ENCODE measurements at regions not wholly inside any gene's neighbourhood (a gene's known extent, or its start where the extent isn't known, plus 50 kb on each side); places are given as distances from the start of the nearest gene placed in this dataset.
"Not testable (repeated sequence)": the region's sequence is repeated elsewhere in the genome, so short reads cannot be mapped to it uniquely, and the experiment has no call there.

DNA sequence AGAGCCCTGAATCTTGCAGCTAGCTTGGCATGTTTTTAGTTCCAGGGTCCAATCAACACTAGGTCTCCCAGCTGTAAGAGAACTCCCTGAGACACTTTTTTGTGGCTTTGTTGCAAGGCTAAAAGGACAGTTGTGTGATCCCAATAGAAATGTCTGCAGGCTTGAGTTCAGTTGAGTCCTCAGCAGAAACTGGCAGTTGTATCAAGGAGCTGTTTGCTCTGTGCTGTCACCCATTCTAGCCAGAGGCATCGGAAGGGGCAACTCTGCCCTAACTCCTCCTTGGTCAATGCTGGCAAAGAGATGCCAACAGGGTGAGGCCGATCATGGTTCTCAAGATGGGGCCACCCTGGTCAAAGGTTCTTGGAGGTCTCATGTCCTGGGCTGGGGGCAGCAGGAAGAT, 224.1 kb downstream of the BUB3 start:
- DNase-seq = no peak

DNA sequence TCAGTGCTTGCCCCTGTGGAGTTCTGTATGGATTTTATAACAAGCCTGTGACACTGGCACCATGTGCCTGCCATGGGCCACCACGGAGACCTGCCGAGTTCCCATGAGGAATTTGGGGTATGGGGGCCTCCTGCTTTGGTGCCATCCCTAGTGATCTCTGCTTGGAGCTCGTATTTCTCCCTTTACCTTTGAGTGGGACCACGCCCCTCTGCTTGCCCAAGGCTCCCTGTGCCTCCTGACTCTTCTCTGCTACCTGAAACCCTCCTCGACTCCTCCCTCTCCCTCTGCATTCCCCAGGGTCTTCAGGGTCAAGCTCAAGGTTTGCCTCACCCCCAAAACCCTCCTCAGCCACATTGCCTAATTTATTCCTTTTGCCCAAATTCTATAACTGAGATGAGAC, 225.0 kb downstream of the BUB3 start:
- DNase-seq = no peak

DNA sequence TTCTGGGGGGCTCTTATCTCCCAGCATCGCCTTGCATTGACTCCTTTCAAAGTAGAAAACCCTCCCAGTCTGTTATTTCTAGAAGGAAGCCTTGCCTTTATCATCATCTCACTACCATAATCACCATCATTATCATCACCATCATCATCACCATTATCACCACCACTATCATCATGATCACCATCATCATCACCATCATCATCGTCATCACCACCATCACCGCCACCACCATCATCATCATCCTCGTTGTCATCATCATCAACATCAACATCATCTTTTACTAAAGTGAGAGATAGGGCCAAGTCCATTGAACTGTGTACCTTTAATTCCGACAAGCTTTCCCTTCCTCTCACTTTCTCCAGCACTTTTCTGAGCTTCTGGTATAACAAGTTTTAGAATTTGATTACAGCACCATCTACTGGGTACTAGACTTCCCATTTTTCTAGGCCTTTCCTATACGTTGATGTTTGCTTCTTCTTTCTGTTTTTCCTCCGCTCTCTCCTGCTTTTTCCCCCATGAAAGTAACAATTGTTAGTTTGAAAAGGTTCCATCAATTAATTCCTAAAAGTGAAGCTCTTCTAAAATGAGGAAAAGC, 226.4 kb downstream of the BUB3 start:
- no peak for DNase-seq

DNA sequence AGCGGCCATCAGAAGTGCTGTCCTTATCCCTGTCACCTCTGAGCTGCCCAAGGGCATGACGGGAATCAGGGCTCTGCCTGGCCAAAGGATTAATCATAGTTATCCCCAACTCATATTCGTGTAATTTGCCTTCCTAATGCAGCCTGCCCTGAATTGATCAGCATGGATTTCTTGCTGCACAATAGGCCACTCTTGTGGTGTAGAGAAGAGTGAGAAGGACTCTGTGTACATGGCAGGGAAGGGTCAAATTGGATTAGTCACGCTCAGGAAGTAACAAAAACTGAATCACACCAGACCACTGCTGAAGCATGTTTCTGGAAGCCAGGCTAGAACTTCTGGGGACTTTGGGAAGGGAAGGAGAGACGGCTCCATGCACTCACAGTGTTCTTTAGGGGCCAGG, 227.0 kb downstream of the BUB3 start:
- no peak for DNase-seq

DNA sequence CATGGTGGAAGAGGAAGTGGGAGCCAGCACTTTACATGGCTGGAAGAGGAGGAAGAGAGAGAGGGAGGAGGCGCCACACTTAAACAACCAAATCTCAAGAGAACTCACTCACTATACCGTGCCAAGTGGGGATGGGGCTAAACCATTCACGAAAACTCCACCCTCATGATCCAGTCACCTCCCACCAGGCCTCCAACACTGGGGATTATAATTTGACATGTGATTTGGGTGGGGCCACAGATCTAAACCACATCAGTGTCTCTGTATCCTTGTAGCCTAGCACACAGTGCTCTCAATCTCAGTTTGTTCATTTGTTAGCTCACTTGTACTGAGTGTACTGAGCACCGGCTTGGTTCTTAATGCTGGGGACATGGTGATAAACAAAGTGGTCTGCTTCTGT, 228.3 kb downstream of the BUB3 start:
- no peak for DNase-seq

DNA sequence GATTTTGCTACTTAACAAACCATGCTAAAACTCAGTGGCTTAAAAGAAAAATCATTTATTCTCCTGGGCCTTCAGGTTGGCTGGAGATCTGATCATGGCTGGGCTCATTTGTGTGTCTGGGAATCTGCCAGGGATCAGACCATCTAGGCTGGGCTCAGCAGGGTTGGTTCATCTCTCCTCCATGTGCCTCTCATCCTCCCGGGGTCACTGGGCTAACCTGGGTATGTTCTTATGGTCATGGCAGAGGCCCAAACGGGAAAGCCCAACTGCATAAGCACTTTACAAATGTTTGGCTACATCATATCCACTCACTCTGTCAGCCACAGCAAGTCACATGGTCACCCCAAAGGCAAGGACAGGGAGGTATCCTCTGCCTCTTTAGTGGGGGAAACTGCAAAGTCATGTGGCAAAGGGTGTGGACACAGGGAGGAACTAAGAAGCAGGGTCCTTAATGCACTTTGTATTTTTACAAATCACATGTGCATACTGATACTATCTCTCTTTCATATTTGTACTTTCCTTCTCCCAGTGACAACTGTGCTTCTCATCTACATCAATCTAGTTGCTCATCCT, 231.4 kb downstream of the BUB3 start:
- no peak for DNase-seq

DNA sequence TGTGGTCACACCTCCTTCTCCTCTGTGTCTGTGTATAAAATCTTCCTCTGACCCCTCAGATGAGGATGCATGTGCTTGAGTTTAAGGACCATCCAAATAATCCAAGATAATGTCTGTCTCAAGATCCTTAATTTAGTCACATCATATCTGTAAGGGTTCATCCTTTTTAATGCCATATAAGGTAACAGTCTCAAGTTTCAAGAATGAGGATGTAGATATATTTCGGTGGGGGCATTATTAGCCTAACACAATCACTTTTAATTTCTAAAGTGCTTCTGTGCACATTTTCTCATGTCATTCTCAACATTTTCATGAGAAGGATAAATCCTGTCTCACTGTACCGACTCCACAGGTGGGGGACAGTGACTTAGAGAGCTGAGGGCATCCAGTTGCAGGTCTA, 235.3 kb downstream of the BUB3 start:
- DNase-seq = no peak

DNA sequence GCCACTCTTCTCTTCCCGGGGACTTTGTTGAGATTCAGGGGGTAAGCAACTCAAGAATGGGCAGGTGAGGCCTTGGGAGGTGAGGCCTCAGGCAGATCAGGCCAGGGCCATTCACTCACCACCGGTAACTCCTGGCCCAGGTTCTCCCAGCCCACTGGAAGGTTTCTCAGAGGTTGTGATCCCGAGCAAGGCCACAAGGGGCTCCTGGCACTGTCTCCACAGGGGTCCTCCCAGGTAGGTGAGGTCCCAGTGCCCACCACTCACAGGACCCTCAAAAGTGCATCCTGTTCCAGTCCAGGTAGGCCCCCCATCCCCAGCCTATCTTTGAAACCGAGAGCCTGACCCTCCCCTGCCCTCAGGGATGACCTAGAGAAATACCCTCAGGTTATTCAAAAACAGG, 236.1 kb downstream of the BUB3 start:
- DNase-seq = no peak

DNA sequence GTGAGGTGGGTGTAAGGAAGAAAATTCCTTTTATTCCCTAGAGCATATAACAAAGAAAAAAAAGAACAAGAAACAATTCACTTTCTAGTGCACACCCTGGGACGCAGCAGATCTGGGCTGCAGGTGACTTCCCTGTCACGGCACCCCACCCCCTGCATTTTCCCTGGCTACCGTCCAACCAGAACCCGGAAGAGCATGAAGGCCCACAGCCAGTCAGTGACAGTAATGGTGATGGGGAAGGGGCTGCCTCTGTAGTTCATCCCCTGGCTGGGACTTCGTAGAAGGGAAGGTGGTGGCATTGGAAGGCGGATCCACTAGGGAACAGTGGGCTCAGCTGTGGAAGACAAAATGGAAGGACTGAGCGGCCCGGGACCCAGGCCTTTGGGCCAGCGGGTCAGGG, 236.7 kb downstream of the BUB3 start:
- no peak for DNase-seq

DNA sequence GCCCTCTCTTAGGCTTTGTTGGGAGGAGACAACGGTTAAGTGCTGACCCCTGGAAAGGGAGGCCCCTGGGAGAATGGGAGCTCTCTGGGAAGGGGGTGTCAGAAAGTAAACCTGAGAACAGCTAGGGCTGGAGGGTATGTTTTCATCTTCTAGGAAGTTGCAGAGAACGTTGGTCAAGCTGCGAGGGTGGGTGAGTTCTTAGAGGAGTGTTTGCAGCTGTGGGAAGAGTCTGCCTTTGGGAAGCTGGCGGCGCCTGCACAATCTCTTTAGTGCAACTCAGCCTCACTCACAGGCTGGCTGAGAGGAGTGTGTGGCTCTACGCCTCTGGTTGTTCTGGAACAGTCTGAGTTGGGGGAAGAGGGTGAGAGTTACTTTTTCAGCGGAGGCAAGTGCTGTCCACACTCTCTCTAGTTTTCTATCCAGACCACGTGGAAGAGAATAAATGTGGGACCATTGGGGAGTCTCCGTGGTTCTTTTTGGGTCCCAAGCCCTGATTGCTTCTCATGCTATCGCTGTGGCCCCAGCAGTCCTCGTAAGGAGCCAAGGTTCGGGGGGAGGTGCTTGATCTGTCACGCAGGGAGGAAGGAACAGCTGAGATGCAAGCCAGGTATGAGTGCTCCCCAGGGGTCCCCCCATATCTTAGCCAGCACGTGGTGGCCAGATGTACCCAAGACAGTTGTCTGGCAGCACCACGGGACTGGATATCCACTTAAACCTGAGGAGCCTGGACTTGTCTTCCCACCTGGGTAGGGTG, 237.2 kb downstream of the BUB3 start:
- no peak for DNase-seq

DNA sequence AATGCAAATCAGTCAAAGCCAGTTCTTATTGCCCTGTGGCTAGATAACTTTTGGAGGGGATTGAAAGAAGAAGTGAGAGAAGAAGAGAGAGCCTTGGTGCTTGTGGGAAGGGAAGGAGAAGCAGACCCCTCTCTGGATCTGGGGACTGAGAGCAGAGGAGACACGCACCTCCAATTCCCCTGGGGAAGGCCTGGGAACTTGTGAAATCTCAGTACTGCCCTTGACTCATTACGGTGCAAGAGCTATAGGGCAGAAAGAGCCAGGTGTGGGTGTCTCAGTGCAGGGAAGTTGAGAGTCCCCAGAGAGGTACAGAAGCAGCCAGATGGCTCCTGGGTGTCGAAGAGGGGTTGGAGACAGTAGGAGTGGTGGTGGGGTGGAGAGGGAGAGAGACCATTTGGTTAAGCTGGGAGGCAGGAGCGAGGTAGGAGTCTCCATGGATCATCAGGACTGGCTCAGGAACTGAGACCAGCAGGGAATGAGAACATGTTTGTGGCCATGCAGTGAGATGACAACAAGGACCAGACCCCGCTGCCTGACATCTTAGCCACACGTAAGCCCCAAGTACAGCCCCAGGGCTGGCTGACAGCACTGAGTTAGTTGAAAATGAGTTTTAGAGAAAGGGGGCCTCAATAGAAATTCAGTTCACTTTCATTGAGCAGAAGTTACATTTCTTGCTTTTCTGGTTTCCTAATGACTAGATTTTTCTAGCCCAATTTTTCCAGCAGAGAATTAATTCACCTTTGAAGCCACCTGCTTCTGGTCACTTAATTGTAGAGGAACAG, 238.2 kb downstream of the BUB3 start:
- no peak for DNase-seq

DNA sequence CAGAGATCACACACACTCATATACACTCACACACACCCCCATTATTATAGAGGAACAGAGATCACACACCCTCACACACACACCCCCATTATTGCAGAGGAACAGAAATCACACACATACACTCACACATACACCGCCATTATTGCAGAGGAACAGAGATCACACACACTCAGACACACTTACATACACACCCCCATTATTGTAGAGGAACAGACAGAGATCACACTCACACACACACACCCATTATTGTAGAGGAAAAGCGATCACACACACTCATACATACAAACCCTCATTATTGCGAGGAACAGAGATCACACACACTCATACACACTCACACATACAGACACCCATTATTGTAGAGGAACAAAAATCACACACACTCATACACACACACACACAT, 239.0 kb downstream of the BUB3 start:
- no peak for DNase-seq

DNA sequence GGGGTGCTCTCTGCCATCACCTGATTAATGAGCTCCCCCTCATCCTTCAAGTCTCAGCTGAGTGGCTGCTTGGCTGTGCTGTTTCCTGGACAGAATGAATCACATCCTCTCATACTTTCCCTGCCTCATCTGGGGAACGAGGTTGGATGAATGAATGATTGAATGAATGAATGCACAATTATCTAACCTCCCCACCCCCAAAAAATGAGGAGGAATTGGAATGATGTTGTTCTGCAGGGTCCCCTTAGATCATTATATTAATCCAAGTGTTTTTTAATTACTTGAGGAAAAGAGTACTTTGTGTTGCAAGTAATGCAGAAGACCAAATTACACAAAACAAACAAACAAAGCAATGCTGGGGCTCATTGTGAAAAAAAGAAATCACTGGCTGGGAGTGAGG, 240.2 kb downstream of the BUB3 start:
- no peak for DNase-seq

DNA sequence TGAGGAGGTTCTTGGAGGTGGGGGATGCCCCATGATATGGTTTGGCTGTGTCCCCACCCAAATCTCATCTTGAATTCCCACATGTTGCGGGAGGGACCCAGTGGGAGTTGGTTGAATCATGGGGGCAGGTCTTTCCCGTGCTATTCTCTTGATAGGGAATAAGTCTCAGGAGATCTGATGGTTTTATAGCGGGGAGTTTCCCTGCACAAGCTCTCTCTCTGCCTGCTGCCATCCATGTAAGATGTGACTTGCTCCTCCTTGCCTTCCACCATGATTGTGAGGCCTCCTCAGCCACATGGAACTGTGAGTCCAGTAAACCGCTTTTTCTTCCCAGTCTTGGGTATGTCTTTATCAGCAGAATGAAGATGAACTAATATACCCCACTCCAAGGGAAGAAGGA, 241.0 kb downstream of the BUB3 start:
- not testable (repeated sequence) for DNase-seq

DNA sequence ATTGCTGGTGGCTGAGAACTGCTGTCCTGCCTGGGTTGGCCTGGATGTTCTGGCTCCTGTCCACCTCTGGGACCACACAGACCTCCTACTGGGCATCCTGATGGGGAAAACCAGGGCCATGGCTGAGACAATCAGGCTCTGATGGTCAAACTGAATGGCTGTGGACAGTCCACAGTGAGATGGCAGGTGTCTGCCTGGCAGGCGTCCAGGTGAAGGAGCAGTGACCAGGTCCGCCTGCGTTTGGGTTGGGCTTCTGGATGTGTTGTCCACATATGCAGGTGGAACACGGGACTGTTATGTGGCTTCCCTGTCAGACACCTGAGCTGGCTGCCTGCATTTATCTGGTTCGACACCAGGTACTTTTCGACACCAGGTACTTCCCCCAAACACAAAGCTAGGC, 241.7 kb downstream of the BUB3 start:
- no peak for DNase-seq

DNA sequence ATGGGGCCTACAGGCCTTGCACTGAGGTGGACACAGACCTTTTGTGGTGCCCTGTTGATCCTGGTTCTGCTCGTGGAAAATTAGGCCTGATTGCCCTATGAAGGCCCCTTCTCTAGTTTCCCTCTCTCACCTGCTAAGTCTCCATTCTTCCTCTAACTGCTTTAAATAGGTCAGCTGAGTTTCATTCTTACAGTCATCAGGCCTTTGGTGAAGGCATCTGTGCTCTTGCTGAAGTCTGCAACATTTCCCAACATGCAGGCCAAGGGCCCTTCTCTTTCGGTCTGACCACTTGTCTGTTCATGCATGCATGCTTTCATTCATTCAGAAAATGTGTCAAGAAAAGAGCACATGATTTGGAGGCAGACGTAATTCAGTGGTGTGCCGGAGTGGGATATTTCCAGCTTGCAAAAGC, 244.0 kb downstream of the BUB3 start:
- no peak for DNase-seq

DNA sequence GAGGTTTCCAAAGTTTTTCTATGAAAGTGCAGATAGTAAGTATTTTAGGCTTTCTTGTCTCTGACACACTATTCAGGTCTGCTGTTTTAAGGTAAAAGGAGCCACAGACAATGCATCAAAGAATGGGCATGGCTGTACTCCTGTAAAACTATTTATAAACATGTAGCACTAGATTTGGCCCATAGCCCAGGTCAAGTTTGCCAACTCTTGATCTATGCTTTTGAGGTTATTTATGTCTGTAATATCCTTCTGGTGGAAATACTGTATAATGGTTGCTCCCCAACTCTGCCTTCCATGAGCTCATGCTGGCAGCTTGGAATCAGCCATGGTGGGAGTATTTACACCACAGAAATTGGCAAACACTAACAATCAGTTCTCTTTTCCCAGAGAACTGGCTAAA, 244.6 kb downstream of the BUB3 start:
- no peak for DNase-seq

DNA sequence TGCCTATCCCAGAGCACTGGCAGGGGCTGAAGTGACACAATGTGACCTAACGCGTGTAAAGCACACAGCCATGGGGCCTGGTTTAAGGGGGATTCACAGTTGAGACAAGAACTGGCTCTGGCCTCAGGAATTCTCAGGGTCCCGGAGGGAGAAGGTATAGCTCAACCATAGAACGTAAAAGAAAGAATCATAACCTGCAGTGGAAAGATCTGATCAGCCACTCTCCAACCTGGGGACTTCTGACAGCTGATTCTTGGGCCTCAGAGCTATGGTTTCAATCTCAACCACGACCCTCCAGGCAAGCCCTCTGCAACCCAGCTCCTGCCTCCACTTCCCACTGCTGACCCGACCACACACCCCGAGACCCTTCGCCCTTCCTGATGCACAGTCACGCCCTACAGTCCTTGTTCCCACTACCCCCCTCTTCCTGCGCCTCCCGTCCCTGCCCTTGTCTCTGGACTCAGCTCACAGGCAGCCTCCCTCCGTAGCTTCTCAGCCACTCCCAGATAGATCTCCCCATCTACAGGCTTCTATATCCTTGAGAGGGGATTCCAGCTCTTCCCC, 245.2 kb downstream of the BUB3 start:
- DNase-seq = no peak

DNA sequence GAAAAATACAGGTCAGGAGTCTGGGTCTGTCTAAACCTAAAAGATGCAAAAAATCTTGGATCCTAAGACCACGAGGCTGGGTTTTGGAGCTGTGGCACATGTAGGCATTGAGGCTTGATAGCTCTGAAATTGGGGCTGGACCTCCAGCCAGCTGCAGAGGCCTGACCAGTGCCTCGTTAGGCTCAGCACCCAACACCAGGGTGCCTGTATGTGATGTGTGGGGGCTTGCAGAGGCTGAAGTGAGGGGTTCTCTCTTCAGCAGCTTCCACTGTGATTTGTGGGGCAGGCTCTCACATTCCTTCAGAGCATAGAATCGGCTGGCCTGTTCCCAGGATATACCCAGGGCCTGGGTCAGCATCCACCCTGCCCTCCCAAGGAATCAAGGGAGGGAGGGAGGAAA, 247.8 kb downstream of the BUB3 start:
- no peak for DNase-seq

DNA sequence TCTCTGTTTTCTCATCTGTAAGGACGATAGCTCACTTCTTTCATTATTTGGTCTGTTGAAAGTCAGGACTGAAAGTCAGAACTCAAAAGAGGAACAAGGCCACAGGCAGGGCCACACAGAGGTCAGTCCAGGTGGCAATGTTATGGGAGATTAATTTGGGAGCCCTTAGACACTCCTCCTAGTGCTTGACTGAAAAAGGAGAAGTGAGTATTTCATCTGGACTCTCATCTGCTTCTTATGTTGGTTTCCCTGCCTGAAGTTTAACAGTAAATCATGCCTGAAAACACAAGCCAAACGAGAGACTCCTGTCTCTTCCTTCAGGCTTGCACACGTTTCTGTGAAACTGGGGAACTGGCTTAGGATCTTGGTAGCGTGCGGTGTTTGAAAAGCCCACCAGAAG, 248.5 kb downstream of the BUB3 start:
- no peak for DNase-seq

DNA sequence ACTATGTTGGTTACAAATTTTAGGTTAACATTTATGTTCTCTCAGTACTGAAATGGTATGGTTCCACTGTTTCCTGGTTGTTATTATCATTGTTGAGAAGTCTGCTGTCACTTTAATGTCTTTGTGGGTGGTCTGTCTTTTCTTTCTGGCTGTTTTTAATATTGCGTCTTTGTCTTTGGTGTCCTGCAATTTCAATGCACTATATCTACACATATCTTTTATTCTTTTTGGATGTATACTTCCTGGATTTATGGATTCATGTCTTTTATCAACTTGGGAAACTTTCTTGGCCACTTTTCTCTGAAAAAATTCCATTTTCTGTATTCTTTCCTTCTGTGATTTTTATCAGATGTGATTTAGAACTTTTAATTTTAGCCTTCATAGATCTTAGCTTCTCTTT, 250.2 kb downstream of the BUB3 start:
- DNase-seq = no peak

DNA sequence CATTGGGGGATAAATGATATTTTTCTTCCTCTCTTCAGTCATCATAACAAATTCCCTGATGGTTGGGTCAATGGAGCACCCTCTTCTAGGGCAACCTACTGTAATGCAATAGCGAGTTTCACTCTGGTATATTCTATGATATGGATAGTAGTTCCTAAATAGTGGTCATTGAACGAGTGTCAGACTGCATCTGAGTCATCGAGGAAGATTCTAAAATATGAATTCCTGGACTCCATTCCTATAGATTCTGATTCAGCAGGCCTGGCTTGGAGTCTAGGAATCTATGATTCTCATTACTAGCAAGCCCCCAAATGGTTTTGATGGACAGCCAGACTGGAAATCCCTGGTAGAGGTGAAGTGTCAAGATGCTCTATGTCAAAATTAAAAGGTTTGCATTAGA, 254.5 kb downstream of the BUB3 start:
- no peak for DNase-seq

DNA sequence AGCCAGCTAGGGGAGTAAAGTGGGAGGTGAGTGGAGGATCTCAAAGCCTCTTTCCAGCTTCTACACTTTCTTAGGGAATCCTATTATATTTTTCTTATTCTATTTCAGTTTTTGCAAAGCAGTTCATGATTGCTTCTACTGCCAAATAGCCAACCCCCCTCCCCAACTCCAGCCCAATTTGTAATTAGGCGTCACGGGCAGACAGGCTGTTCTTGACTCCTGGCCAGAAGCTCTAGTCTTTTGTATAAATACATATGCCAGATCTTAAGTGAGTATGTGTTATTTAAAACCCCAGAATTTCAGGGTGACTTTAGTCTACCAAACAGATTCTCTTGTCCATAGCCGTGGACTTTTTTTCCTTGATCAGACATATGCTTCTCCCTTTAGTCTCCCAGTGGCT, 255.2 kb downstream of the BUB3 start:
- DNase-seq = no peak
